ENCODE measurements at regions not wholly inside any gene's neighbourhood (a gene's known extent, or its start where the extent isn't known, plus 50 kb on each side); places are given as distances from the start of the nearest gene placed in this dataset.
A peak's percentile ranks its signal among the peaks of the same experiment; 100 is the strongest.

- Mint-ChIP-seq H3K36me3 (no peaks in the 10 kb centered on the region), H3K9me3 (no peaks in the 10 kb centered on the region), H3K27ac (no peak overlapping the region), H3K4me3 (no peak overlapping the region), H3K4me1 (no peaks in the 10 kb centered on the region)
- DNase-seq (ENCODE audit: low spot score in 2 of 2) (no peak), ATAC-seq (no peak)
Measured at GRCh38 chr2:133818661-133819060, 250.4 kb upstream of the NCKAP5 start.

DNA sequence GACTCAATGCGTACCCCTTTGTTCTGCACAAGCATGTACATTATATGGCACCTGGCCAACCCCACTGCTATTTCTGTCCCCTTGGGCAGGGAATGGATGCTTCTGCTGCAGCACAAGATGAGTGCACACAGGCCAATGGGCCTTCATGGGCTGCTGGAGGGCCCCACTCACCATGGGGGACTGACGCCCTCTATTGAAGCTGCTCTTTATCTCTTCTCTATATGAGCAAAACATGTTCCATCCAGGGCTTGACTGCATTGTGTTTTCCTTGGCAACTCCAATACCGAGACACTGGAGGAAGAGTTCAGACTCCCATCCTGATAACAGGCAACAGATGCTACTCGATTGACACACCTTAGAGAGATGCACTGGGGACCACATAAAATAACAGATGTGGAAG, 251.6 kb upstream of the NCKAP5 start:
- Mint-ChIP-seq H3K4me1 (no peaks in the 10 kb centered on the region), H3K4me3 (no peak overlapping the region), H3K36me3 (no peaks in the 10 kb centered on the region), H3K27ac (no peak overlapping the region), H3K9me3 (no peaks in the 10 kb centered on the region)
- ATAC-seq (peak; percentile 33), DNase-seq (ENCODE audit: low spot score in 2 of 2) (no peak)

GRCh38 chr2:133821107-133821760, 253.0 kb upstream of the NCKAP5 start:
- Mint-ChIP-seq H3K9me3 (no peaks in the 10 kb centered on the region), H3K4me3 (no peak overlapping the region), H3K4me1 (no peaks in the 10 kb centered on the region), H3K36me3 (no peaks in the 10 kb centered on the region), H3K27ac (no peak overlapping the region)
- DNase-seq (ENCODE audit: low spot score in 2 of 2) (no peak), ATAC-seq (no peak)

GRCh38 chr2:133822517-133823225, 254.4 kb upstream of the NCKAP5 start:
- Mint-ChIP-seq H3K4me3 (no peak overlapping the region), H3K9me3 (no peaks in the 10 kb centered on the region), H3K4me1 (no peaks in the 10 kb centered on the region), H3K36me3 (no peaks in the 10 kb centered on the region), H3K27ac (no peak overlapping the region)
- ATAC-seq (no peak), DNase-seq (ENCODE audit: low spot score in 2 of 2) (no peak)

DNA sequence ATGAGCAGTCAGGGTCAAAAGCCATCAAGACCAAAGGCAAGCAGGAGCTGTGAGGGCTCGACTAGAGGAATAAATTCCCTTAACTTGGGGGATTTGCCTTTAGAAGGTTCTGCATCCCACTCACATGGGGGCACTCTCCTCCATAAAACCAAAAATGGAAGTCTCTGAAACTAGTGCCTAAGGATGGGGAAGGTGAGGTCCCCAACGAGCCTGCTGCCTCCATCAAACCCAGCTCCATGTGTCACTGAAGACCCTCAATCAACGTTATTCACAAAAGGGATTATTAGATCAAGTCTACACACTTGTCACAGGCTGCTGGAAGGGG, 254.9 kb upstream of the NCKAP5 start:
- H3K27ac Mint-ChIP-seq: no peak overlapping the region
- H3K4me1 Mint-ChIP-seq: no peaks in the 10 kb centered on the region
- no peak overlapping the region for H3K4me3 Mint-ChIP-seq
- DNase-seq (ENCODE audit: low spot score in 2 of 2) (no peak), ATAC-seq (no peak)
- no peaks in the 10 kb centered on the region for H3K9me3 Mint-ChIP-seq
- no peaks in the 10 kb centered on the region for H3K36me3 Mint-ChIP-seq

DNA sequence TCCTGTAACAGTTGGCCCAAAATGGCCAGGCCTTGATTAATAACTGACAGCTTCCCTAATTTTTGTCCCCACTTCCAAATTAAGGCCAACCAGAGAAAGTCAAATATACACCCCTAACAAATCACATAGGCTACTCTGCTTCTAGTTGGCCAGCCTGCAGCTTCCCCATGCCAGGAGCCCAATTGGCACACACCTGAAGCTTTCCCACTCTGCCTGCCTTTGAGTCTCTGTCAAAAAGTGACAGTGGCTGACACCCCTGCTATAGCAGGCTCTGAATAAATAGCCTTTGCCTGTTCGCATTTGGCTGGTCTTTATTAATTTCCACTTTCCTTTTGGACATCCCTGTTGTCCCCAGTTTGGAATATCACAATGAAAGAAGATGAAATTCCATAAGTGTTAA, 256.6 kb upstream of the NCKAP5 start:
- no peak for ATAC-seq
- Mint-ChIP-seq H3K9me3 (no peaks in the 10 kb centered on the region), H3K36me3 (no peaks in the 10 kb centered on the region), H3K4me1 (no peaks in the 10 kb centered on the region), H3K27ac (no peak overlapping the region), H3K4me3 (no peak overlapping the region)
- DNase-seq (ENCODE audit: low spot score in 2 of 2): no peak

GRCh38 chr2:133825778-133826177, 257.5 kb upstream of the NCKAP5 start:
- H3K36me3 Mint-ChIP-seq: no peaks in the 10 kb centered on the region
- no peak overlapping the region for H3K27ac Mint-ChIP-seq
- no peaks in the 10 kb centered on the region for H3K4me1 Mint-ChIP-seq
- H3K4me3 Mint-ChIP-seq: no peak overlapping the region
- H3K9me3 Mint-ChIP-seq: no peaks in the 10 kb centered on the region
- no peak for ATAC-seq
- DNase-seq (ENCODE audit: low spot score in 2 of 2): no peak

GRCh38 chr2:133828913-133829312, 260.6 kb upstream of the NCKAP5 start:
- no peak overlapping the region for H3K4me3 Mint-ChIP-seq

DNA sequence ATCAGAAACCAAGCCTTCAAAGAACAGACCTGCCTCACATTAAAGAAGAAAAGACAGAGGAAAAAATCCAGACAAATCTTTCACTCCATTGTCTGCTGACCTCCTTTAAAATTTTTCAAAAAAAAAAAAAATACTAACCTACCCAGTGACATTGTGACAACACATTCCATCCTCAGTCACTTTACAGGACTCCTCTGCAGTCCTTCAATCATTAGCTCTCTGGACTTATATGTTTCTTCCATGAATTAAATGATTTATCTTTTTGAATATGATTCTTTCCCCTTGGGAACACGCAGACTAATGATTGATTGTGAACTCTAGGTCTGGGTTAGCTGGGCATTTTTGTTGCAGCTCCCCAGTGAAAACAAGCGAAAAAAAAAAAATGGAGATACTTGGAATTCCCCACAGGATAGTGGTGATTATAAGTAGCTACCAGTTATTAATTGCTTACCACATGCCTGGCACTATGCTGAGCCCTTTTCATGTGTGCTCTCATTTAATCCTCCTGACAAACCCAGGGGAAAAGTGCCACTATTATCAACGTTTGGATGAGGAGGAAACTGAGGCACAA, 261.3 kb upstream of the NCKAP5 start:
- DNase-seq (ENCODE audit: low spot score in 2 of 2) (no peak), ATAC-seq (no peak)
- Mint-ChIP-seq H3K4me1 (no peaks in the 10 kb centered on the region), H3K9me3 (no peaks in the 10 kb centered on the region), H3K27ac (no peak overlapping the region), H3K36me3 (no peaks in the 10 kb centered on the region), H3K4me3 (no peak overlapping the region)

More at GRCh38 chr2:133828913-133829312, 260.6 kb upstream of the NCKAP5 start:
- Mint-ChIP-seq H3K4me1 (no peaks in the 10 kb centered on the region), H3K27ac (no peak overlapping the region), H3K36me3 (no peaks in the 10 kb centered on the region), H3K9me3 (no peaks in the 10 kb centered on the region)
- ATAC-seq (no peak), DNase-seq (ENCODE audit: low spot score in 2 of 2) (peak in 1 of 2 donors; percentile 12)

DNA sequence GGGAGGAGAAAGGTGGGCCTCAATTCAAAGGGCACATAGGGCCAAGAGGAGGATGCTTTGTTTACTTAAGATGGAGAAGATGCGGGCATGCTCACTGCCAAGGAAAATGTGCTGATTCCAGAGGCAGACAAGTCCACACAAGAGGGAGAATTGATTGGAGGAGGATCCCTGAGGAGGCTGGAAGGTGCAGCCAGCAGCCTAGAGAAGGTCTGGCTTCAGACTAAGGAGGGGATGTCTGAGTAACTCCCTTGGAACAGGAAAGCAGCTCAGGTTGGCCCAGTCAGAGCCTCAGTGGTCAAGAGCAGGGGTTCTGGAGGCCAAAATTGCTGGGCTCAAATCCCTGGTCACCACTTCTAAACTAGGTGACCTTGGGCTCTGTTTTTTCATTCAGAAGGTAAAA, 265.5 kb upstream of the NCKAP5 start:
- no peaks in the 10 kb centered on the region for H3K9me3 Mint-ChIP-seq
- no peak overlapping the region for H3K4me3 Mint-ChIP-seq
- no peak overlapping the region for H3K27ac Mint-ChIP-seq
- H3K36me3 Mint-ChIP-seq: no peaks in the 10 kb centered on the region
- ATAC-seq: no peak
- H3K4me1 Mint-ChIP-seq: no peaks in the 10 kb centered on the region
- DNase-seq (ENCODE audit: low spot score in 2 of 2): no peak

DNA sequence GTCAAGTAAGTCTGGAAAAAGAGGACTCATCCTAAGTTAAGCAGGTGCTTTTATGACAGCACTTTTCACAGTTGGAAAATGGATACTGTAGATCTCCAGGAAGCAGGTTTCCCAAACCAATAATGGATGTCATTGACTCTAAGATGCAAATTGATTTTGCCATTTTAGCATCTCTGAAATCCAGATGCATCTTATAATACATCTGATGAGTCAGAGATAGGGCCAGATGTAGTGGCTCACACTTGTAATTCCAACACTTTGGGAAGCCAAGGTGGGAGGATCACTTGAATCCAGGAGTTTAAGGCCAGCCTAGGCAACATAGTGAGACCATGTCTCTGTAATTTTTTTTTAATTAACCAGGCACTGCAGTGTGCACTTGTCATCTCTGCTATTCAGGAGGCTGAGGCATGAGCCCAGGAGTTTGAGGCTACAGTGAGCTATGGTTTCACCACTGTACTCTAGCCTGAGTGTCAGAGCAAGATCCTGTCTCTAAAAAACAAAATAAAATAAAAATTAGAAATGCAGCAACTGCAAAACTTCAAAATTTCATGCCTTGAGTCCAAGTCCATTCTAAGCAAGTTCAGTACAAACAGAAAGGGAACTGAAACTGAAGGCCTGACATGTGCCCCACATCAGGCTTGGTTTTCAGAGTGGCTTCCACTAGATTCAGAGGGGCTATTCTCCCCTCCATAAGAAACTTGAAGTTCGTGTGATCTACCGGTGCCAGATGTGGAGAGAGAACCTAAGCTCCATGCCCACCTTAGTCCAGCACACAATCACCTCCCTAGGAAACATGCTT, 267.8 kb upstream of the NCKAP5 start:
- DNase-seq (ENCODE audit: low spot score in 2 of 2): peak in 1 of 2 donors; percentile 8
- Mint-ChIP-seq H3K27ac (no peak overlapping the region), H3K36me3 (no peaks in the 10 kb centered on the region), H3K4me1 (no peaks in the 10 kb centered on the region), H3K4me3 (no peak overlapping the region), H3K9me3 (no peaks in the 10 kb centered on the region)
- ATAC-seq: no peak

- H3K36me3 Mint-ChIP-seq: no peaks in the 10 kb centered on the region
- no peaks in the 10 kb centered on the region for H3K4me1 Mint-ChIP-seq
- no peak overlapping the region for H3K4me3 Mint-ChIP-seq
- ATAC-seq (peak; percentile 16), DNase-seq (ENCODE audit: low spot score in 2 of 2) (no peak)
- no peaks in the 10 kb centered on the region for H3K9me3 Mint-ChIP-seq
- H3K27ac Mint-ChIP-seq: no peak overlapping the region
Measured at GRCh38 chr2:133836691-133837345, 268.6 kb upstream of the NCKAP5 start.

- Mint-ChIP-seq H3K4me3 (no peak overlapping the region), H3K4me1 (no peaks in the 10 kb centered on the region), H3K36me3 (no peaks in the 10 kb centered on the region), H3K27ac (no peak overlapping the region), H3K9me3 (no peaks in the 10 kb centered on the region)
- DNase-seq (ENCODE audit: low spot score in 2 of 2) (no peak), ATAC-seq (peak; percentile 19)
Measured at GRCh38 chr2:133837441-133838094, 269.3 kb upstream of the NCKAP5 start.

DNA sequence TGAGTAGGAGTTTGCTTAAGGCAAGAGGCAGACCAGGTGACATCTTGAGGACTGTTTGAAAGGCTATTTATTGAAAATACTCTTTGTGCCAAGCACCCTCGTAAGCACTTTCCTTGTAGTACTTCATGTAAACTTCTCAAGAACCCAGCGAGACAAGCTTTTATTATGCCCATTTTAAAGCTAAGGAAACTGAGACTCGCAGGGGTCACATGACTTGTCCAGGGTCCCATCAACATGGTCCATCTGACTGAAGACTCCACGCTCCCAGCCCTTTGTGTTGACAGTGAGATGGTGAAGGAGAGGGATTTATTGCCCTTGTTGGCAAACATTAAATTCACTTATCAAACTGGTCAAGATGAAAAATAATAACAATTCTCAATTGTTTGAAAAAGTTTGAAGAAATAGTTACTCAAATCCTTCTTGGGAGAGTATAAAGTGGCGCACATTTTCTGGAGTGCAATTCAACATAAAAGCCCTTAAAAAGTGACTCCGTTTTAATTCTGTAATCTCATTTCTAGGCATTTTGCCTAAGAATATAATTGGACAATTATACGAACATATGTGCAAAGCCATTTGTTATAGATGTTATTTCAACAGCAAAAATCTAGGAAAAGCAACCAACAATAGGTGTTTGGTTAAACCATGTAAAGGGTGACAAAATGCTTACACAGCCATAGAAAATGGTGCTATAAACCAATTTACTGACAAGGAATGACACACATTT, 270.5 kb upstream of the NCKAP5 start:
- no peak for DNase-seq (ENCODE audit: low spot score in 2 of 2)
- no peak overlapping the region for H3K4me3 Mint-ChIP-seq
- H3K4me1 Mint-ChIP-seq: no peaks in the 10 kb centered on the region
- no peaks in the 10 kb centered on the region for H3K36me3 Mint-ChIP-seq
- no peak for ATAC-seq
- H3K9me3 Mint-ChIP-seq: no peaks in the 10 kb centered on the region
- H3K27ac Mint-ChIP-seq: no peak overlapping the region
